GM12892 (cell line): ENCODE measurements at regions not wholly inside any gene's neighbourhood (a gene's known extent, or its start where the extent isn't known, plus 50 kb on each side); places are given as distances from the start of the nearest gene placed in this dataset.

Source experiments
- POLR2A ChIP-seq: IDR thresholded peaks from 2 replicates; pipeline ENCODE4 v1.6.1; 2011; ENCODE audit warnings: low read depth, low read length, control low read depth
- TAF1 ChIP-seq: IDR thresholded peaks from 2 replicates; pipeline ENCODE4 v1.6.1; 2011; ENCODE audit warnings: low read depth, mild to moderate bottlenecking, control low read depth, low read length, borderline replicate concordance

GRCh38 chr12:91414636-91415035 is 232.0 kb upstream of the DCN start:
- TF ChIP-seq POLR2A: no peak
- no peak for TF ChIP-seq TAF1
